NCI-H69 (cell line): ENCODE measurements at regions not wholly inside any gene's neighbourhood (a gene's known extent, or its start where the extent isn't known, plus 50 kb on each side); places are given as distances from the start of the nearest gene placed in this dataset.

Experiments
- DNase-seq: peaks from one replicate; lab custom pipeline; 2025; lab: John Stamatoyannopoulos, UW

DNA sequence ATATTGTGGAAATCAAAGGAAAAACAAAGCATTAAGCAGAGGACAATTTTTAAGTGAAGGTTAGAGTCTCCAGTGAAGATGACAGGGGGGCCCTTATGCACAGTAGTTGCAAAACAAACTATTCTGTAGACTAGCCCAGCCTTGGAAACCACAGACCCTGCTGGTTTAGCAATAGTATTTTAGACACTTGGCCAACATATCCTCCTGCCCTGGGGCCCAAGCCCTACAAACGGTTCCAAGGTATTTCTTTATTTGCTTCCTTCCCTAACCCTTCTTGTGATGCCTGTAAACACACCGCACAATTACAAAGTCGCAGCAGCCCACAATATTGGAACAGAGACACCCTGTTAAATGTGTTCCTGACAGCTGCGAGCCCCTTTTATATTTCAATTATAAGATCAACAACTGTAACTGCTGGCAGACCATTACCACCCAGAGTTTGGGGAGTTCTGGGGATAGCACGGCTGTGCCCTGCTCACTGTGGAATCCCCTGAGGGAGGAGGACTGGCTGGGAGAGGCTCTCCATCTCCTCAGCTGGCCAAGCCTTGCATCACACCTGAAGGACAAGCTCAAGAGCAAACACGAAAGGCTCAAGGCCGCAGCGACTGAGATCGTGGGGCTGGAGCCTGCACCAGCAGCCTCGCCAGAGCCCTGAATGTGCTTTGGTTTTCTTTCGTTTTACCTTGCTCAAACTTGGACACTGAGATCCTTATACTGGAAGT, 282.2 kb upstream of the ATP5MC3 start:
- peak; percentile 25 for DNase-seq

DNA sequence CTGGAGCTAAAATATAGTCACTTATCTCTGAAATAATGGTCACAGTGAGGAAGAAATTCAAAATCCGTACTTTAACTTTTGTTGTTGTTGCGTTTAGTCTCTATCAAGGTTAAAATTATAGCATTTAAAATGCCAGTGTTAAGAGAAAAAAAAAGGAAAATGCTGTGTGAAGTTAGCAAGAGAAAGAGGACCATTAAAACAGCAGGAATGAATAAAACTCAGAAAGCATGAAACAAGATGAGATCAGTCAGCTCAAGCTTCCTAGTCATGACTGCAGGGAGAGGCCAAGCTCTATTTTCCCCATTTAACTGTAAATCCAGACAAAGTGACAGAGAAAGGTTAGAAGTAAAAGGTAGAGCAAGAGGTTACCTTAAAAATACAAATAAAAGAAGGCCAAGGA, 281.7 kb upstream of the ATP5MC3 start:
- DNase-seq, result no peak

DNA sequence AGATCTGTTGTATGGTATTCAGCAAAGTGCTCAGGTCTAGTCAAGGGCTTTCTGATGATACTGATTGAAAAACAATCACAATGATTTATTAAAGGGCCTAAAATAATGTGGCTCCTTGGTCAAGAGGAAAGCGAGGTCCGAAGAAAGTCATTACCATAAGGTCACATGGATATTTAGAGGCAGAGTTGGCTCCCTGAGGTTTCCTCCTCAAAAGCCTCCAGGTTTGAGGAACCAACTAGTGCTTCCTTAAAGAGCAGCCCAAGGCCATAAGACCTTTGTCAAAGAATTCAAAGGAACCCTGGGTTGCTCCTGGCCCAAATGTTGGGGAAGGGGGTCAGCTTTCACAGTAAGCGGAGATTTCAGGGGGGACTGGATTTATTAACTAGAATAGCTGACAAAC, 280.7 kb upstream of the ATP5MC3 start:
- no peak for DNase-seq

DNA sequence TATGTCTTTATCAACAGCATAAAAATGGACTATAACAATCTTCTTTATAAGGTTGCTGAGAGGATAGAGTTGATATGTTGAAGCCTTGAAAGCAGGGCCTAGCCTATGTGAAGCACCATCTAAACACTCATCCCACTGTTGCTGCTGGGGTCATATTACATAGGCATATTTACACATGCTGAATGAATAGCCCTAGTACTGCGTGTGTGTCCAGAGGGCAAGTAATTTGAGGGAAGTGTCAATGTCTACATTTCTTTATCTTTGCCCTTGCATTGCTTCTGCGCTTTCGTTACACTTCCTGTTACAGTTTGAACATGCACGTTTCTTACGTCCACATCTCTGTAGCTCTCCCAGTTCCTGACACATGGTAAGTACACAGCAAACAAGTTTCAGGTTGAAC, 280.3 kb upstream of the ATP5MC3 start:
- peak; percentile 75 for DNase-seq

DNA sequence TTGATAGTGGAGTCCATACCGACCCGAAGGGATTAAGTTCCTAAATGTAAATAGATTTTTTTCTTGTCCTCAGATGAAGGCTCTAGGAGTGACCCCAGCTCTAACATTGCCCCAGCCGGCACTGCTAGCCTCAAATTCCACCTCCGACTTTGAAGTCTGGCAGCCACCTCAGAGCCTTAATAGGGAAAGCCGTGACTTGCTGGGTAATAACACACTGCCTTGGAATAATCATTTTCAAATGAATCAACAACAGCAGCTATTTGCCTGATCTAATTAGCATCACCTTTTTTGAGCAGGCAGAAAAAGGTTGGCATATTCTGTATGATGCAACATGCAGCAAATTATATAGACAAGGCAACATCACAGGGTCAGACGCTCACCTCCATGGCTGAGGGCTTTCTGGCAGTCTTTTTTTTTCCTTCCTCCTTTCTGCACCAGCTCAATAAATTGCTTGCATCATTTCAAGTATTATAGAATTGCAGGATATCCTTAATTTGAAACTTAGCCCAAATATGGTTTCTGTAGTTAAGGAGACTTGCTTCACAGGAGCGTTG, 276.5 kb upstream of the ATP5MC3 start:
- DNase-seq, result peak; percentile 67

DNA sequence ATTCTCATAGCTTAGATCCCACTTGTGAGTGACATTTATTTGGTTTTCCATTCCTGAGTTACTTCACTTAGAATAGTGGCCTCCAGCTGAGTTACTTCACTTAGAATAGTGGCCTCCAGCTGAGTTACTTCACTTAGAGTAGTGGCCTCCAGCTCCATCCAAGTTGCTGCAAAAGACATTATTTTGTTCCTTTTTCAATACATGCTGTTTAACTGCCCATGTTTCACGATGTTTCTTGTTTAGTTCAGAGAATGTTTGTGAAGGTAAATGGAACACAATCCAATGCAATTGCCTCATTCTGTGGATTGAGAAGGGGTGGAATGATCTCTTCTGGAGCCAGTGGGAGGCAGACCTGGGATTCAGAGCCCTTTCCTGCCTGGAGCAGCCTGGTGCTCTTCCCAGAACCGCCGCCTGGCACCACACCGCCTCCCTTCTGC, 273.5 kb upstream of the ATP5MC3 start:
- DNase-seq, result peak; percentile 6

DNA sequence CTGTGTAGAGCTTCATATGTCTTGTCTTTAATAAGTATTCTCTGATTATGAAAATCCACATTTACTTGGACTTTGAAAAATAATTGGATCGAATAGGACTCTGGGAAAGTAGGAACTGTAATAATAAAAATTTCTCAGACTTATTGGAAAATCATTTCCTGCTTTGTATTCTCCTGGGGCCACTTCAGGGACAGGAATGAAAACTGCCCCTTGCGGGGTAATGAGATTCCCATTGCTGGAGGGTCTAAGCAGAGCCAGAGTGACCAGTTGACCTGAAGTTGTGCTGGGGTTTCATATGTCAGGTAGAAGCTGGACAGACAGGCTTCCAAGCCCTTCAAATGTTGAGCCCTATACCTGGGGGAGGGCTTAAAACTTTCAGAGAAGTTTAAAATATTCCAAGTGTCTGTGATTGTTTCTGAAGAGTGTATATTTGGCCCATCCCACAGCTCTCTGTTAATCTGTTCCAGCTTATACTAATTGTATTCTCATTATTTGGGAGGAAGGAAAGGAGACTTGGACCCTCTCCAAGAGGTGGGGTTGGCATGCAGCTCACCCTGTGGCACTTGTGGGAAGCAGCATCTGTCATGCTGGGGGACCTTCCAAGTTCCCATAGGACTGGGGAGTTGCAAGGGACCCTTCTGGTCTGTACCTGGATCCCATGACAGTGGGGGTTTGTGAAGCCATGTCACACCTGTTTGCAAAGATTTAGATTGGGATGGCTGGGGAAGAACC, 268.7 kb upstream of the ATP5MC3 start:
- peak; percentile 76 for DNase-seq

DNA sequence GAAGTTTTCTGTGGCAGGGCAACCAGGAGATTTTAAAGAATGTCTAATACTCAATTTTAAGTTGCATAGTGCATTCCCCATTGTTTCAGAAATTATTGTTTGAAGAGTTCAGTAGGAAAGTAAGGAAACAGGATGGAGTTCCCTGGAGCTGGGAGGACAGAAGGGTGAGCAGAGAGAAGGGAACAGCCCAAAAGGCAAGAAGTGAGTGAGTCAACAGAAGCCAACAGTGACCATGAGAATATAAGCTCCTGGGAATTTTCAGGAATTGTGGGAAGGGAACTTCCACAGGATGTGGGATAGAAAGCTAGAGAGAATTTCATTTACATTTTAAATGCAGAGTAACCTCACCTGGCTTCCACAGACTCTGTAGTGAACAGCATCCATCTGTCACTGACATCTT, 268.1 kb upstream of the ATP5MC3 start:
- peak; percentile 38 for DNase-seq

DNA sequence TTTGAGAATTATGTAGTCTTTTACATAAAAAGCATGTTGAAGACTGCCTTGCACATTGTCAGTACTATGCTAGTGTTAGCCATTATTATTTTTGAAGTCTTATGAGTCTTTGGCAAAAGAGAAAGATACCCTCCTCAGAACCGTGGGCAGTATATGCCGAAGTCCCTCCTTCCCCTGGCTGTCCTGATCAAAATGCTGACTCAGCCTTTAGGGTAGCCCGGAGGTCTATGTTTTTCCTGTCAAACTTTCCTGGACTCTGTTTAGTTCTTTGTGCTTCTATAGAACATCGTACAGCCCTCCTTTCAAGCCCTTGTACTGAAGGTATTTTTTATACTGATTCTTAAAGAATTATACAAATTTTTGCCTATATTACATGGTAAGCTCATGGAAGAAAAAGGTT, 264.7 kb upstream of the ATP5MC3 start:
- DNase-seq, result no peak

DNA sequence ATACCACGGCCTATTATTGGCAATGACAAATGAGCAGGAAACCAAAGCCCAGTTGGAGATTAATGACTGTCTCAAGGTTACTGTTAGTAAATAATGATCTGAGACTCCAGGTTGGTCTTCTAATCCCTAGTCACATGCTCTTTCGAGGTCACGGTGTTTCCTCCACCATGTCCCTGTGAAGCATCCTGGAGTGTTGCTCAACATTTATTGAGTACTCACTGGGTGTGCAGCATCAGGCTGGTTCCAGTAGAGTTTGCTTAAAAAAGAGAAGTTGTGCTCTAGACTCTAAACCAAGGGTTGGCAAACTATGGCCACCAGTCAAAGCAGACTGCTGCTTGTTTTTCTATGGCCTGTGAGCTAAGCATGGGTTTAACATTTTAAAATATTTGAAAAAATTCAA, 263.8 kb upstream of the ATP5MC3 start:
- peak; percentile 70 for DNase-seq

DNA sequence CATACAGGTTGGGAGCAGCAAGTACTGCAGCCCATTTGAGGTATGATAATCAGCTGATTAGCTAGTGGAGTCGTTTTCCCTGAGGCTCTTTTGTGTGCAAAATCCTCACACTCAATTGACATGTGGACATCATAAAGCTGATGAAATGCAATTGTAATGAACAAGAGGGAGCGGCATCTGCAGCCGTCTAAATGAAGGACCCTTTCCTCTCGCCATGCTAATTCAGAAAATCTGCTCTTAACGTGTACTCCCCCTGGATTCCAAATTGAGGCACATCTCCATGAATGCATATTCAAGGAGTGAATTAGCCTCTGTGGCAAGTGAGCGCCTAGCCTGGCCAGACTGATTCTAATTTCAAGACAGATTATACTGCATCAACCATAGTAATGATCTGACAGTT, 260.9 kb upstream of the ATP5MC3 start:
- peak; percentile 87 for DNase-seq

DNA sequence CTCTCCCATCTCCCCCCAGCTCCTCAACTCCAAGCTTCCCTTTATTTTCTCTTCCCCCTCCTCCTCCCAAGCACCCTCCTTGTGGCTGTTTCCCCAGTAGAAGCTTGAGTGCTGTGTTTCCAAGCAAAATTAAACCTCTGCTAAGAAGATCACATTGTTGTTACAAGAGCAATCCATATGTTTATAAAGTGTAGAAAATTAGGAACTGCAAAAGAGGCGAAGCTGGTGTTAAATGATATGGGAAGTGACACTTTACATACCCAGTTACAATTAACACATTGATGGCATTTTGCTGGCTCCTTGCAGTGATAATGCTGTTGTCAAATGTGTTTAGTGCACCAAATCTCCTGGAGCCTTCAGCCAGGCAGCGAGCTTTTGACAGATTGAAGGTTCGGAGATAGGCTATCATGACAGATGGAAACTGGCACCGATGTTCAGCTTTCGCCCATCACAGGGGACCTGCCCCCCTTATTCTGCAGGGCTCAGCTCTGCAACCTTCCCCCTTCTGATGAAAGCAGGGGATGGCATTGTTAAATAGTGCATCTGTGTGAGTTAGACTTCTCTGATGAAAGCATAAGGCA, 259.8 kb upstream of the ATP5MC3 start:
- DNase-seq, result peak; percentile 53

DNA sequence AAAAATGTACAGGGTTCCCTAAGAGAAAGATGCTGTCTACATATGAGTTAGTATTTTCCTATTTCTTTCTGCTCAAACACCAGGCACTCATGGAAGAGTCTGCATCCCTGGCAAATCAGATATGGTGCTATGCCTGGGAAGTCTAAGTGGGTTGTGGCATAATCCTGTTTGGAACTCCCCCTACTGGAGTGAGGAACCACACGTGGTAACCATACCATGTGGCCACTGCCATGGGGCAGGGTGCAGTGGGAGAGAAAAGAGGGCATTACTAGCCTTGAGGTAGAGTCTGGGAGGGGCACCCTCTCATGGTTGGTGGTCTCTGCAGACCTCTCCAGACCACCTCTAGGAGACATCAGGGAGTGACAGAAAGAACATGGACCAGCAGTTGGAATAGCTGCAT, 257.9 kb upstream of the ATP5MC3 start:
- peak; percentile 59 for DNase-seq

DNA sequence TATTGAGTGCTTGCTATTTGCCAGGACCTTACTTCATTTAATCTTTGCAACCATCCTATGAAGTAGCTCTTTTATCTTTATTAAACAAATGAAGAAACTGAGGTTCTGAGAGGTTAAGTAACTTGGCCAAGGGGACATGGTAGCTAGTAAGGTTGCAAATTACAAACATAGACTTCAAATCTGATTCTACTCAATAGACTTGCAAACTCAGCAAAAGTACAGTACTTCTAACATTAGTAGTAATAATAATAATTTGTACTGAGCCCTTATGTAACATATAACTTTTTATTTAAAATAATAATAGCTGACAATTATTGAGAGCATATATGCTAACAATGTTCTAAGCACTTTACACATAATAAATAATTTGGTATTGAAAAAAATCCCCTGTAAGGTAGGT, 255.7 kb upstream of the ATP5MC3 start:
- no peak for DNase-seq

DNA sequence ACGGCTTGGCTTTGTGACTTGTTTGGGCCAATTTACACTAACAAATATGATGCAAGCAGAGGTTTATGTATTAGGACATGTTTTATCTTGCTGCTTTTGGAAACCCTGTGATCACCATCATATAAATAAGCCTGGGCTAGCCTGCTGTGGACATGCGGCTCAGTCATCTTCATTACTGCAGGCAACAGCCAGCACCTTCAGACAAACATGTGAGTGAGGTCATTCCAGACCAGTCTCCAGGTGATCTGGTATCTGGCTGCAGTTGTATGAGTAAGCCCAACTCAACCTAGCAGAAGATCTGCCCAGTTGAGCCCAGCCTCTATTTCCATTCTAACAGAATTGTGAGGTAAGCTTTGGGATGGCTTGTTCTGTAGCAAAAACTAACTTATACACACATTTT, 254.6 kb upstream of the ATP5MC3 start:
- no peak for DNase-seq

DNA sequence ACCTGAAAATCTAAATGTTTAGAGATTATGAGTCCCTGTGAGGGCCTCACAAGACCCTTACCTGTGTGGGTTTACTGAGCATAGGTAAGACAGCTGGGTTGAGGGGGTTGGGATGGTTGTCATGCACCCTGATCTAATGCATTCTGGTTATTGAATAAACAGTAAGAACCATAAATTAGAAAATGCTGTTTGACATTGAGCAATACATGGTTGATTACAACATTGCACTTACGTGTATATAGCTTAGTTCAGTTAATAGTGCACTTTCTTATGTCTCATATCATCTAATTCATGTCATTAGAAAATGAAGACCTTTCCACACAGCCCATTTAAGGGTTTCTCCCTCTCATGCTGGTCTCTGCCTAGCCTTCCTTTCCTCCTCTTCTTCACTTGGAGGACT, 253.5 kb upstream of the ATP5MC3 start:
- no peak for DNase-seq

DNA sequence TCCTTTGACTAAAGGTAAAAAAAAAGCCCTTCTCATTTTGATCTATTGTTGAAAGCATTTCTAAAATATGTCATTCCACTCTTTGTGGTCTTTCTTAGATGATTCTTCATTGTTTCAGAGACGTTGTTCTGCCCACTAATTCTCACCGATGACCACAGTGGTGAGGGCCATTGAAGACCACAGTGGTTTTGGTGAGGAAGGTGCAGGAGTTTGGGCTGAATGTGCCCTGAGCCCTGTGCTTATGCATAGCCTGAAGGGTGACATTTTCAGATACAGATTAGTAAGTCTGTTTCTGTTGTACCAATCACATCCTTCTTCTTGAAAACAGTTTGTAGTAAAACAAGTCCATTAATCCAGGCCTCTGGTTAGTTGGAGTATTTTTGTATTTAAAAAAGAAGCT, 251.3 kb upstream of the ATP5MC3 start:
- DNase-seq, result peak; percentile 12

DNA sequence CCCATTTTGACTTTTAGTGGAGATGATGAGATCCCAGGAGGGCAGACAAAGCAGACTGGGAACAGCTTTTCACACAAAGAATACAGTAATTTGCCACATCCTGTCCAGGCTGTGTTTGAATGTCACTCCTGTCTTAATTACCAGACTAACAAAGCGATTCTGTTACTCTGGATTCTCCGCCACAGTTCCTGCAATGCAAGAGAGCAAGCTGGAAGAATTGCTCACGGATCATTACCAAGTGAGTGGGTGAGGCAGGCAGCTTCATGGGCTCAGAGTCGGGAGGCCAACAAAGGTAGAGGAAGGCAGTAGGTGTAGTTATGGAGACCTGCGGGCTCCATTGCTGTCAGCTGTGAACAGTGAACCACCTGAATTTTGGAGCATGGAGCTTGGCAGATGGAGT, 250.5 kb upstream of the ATP5MC3 start:
- peak; percentile 96 for DNase-seq

DNA sequence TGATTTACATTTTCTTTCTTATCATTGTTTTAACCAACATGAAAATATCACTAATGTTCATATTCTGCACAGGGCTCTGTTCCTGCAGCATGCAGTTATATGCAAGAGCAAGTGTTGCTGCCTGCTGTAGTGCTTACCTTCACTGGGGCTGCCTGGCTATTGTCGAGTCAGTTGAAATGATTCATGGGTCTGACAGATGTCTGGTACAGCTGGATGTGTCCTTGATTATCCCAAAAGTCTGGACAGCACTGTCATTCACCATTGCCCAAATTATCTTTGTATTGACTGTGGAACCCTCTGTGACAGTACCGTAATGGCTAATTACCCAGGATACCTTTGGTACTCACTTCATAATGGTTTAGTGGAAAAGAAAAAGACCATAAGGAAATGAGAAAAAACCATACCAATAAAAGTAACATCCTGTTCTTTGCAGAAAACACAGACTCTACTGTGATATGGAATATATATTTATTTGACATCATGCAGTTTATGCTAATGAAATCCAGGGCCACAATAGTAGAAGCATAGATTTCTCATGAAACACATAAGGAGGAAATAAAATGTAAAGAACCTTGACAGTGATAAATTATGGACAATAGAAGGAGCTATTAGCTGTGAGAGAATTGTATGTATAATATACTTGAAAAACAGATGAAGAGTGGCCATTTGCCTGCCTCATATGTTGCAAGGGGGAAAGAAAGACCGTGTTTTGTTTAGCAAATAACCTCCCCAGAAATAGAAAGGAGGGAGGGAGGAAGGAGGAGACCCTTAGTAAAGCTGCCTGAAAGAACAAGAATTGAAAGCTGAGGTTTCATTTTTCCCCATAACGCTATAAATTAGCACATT, 249.8 kb upstream of the ATP5MC3 start:
- peak; percentile 92 for DNase-seq

DNA sequence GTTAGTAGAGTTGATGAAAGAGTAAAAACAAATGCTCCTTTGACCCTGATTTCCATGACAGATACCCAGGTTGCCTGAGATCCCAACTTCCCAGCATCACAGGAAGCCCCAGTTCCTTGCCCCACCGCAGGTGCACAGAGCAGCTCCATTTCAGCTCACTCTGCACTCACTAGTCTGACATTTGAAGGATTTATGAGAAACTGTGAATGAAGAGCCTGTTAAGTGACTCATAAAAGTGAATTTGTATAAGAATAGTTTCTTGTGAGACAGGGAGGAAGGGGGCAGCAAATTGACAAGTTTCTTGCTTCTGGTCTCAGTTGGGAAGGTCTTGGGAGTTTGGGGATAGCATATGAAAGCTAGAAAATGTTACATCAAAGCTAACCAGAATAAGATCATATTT, 248.7 kb upstream of the ATP5MC3 start:
- DNase-seq, result peak; percentile 6

DNA sequence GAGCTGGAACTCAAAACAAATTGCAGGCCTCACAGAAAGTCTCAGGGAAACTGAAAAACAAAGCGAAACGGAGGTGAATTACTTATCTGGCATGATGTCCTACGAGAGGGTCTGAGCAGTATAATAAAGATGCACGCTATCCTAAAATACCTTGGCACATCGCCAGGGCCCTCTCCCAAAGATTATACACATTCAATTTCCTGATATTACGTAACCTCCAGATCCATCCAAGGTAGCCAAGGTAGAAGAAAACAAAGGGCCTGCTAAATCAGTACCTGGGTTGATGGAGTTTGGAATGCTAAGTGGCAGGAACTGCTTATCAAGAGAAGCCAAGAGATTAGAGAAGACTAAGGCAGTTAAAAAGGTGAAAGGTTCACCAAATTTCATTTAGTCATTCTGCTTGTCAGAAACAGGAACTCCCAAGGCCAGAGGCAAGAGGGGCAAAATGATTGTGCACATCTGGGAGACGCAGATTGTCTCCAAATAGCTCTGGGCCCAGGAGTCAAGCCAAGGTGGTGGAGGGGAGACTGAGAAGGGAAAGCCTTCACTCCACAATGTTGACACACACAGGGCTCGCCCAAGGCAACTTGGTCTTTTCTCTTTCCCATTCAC, 236.8 kb upstream of the ATP5MC3 start:
- DNase-seq, result peak; percentile 3
